ENCODE measurements at regions not wholly inside any gene's neighbourhood (a gene's known extent, or its start where the extent isn't known, plus 50 kb on each side); places are given as distances from the start of the nearest gene placed in this dataset.

- DNase-seq = peak; percentile 10
Observed at GRCh38 chr12:40622246-40622838, 69.9 kb upstream of the CNTN1 start.

GRCh38 chr12:40632171-40632570 is 60.1 kb upstream of the CNTN1 start:
- DNase-seq = no peak

DNA sequence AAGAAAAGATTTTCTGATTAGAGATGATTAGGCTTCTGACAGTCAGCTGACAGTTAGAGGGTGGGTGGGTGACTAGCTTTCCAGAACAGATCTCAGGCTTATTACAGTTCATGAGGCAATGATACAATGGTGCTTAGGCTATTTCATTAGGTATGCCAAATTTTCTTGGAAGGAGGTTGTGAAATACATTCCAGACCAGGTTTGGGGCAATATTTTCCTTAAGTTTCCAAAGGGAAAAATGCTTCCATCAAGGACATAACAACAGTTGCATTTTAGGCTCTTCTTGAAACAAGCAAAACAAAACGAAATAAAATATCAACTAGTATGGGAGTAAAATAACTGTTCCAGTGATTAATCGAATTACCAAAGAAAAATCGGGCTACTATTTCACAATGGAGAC is 59.3 kb upstream of the CNTN1 start:
- DNase-seq = no peak

DNA sequence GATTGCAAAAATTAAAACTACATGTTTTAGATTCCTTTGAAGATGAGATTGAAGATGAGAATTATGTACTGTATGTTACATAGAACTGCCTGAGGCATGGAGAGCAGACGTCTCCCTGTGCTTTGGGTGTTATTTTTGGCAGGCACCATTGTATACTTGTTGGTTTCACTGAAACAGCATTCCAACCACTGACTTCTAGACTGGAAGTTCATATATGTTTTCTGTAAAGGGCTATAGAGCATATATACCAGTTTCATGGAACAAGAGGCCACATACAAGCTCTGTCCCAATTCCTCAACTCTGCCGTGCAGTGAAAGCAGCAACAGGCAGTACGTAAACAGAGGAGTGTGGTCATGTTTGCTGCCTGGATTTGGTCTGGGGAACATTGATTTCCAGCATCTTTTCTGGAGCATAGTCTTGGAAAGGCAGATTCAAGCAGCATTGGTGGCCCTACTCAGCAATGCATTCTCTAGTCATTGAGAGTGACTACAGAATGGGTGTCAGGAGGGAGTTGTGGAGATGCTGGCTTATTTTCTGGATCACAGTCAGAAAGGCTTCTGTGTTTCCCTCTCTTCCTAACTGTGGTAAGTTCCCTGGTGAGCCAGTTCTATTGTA is 57.6 kb upstream of the CNTN1 start:
- no peak for DNase-seq

DNA sequence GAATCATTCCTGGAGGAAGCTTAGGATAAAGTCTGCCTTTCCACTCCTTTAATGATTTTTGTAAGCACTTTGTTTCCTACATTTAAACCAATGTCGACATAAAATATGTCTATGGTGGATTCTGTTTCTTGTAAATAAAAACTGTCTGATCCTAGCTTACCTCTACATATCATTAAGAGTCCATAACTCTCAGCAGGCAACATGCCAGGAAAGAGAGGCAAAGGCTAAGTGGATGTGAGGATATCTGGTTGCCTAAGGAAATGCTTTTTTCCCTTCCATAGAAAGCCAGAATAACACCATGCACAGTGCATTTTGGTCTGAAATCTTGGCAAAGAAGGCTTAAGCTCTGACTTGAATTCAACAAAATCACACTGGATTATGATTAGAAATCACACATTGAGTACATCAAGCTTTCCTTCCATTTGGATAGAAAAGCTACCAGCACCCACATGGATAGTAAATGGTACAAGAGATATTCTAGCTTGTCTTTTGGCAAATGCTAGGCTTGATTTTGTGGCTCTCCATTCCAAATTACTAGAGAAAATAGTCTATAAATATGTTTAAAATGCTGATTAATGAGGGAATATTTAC is 57.0 kb upstream of the CNTN1 start:
- no peak for DNase-seq

All from NCI-H187 treated with DMSO at 0.1 percent for 48 hours (cell line).